H9 (cell line): ENCODE measurements at regions not wholly inside any gene's neighbourhood (a gene's known extent, or its start where the extent isn't known, plus 50 kb on each side); places are given as distances from the start of the nearest gene placed in this dataset.

ENCODE experiments used
- DNase-seq: peaks from one replicate; pipeline ENCODE4 v3.0.0-alpha.2; 2017
- H2AFZ ChIP-seq: one replicate; pipeline ENCODE4 v1.6.1; 2013; ENCODE audit warnings: mild to moderate bottlenecking, low read length, control low read depth, moderate library complexity
- H2AK5ac ChIP-seq: 2 replicates; pipeline ENCODE4 v1.6.1; 2013; ENCODE audit warnings: low read length, control low read depth, mixed read lengths; ENCODE audit not compliant: insufficient read length
- H2BK120ac ChIP-seq: one replicate; pipeline ENCODE4 v1.6.1; 2013; ENCODE audit warnings: low read depth, mild to moderate bottlenecking, low read length, control low read depth, inconsistent platforms; ENCODE audit not compliant: poor library complexity, severe bottlenecking
- H2BK12ac ChIP-seq: 2 replicates; pipeline ENCODE4 v1.6.1; 2013; ENCODE audit warnings: low read length, control low read depth, mixed read lengths, low read depth; ENCODE audit not compliant: insufficient read length
- H2BK15ac ChIP-seq: 2 replicates; pipeline ENCODE4 v1.6.1; 2013; ENCODE audit warnings: low read depth, low read length, control low read depth
- H2BK20ac ChIP-seq: one replicate; pipeline ENCODE4 v1.6.1; 2013; ENCODE audit warnings: low read depth, mild to moderate bottlenecking, low read length, control low read depth, inconsistent platforms; ENCODE audit not compliant: poor library complexity, severe bottlenecking
- H2BK5ac ChIP-seq: 2 replicates; pipeline ENCODE4 v1.6.1; 2013; ENCODE audit warnings: low read length, control low read depth, mixed read lengths; ENCODE audit not compliant: insufficient read length
- H3K14ac ChIP-seq: 2 replicates; pipeline ENCODE4 v1.6.1; 2013; ENCODE audit warnings: low read length, control low read depth; ENCODE audit not compliant: insufficient read depth
- H3K18ac ChIP-seq: 2 replicates; pipeline ENCODE4 v1.6.1; 2013; ENCODE audit warnings: low read depth, mild to moderate bottlenecking, mixed read lengths, low read length, control low read depth; ENCODE audit not compliant: insufficient read length
- H3K23ac ChIP-seq: 2 replicates; pipeline ENCODE4 v1.6.1; 2013; ENCODE audit warnings: low read length, control low read depth, mixed read lengths, low read depth; ENCODE audit not compliant: insufficient read length
- H3K23me2 ChIP-seq: 2 replicates; pipeline ENCODE4 v1.6.1; 2013; ENCODE audit warnings: low read depth, mild to moderate bottlenecking, mixed read lengths, low read length, control low read depth; ENCODE audit not compliant: insufficient read length, poor library complexity, severe bottlenecking
- H3K27ac ChIP-seq: 2 replicates; pipeline ENCODE4 v1.5.1; 2013; ENCODE audit warnings: low read length, control low read depth, mixed read lengths, low read depth; ENCODE audit not compliant: insufficient read length
- H3K27me3 ChIP-seq: 2 replicates; pipeline ENCODE4 v1.6.1; 2013; ENCODE audit warnings: low read length, control low read depth, inconsistent platforms; ENCODE audit not compliant: insufficient read depth
- H3K4ac ChIP-seq: 2 replicates; pipeline ENCODE4 v1.6.1; 2013; ENCODE audit warnings: low read depth, mild to moderate bottlenecking, control low read depth, inconsistent platforms, low read length, moderate library complexity
- H3K4me1 ChIP-seq: 2 replicates; pipeline ENCODE4 v1.6.1; 2013; ENCODE audit warnings: low read length, control low read depth, inconsistent platforms; ENCODE audit not compliant: insufficient read depth
- H3K4me2 ChIP-seq: 2 replicates; pipeline ENCODE4 v1.6.1; 2013; ENCODE audit warnings: low read length, control low read depth, mixed read lengths; ENCODE audit not compliant: insufficient read length, insufficient read depth
- H3K56ac ChIP-seq: 2 replicates; pipeline ENCODE4 v1.6.1; 2013; ENCODE audit warnings: low read depth, mild to moderate bottlenecking, mixed read lengths, low read length, control low read depth; ENCODE audit not compliant: insufficient read length
- H3K79me1 ChIP-seq: 2 replicates; pipeline ENCODE4 v1.6.1; 2013; ENCODE audit warnings: low read depth, mild to moderate bottlenecking, moderate library complexity, low read length, control low read depth, inconsistent platforms; ENCODE audit not compliant: insufficient read depth, poor library complexity, severe bottlenecking
- H3K79me2 ChIP-seq: 2 replicates; pipeline ENCODE4 v1.6.1; 2013; ENCODE audit warnings: low read length, control low read depth, inconsistent platforms; ENCODE audit not compliant: insufficient read depth
- H3K9ac ChIP-seq: 2 replicates; pipeline ENCODE4 v1.6.1; 2013; ENCODE audit warnings: low read length, control low read depth, mixed read lengths; ENCODE audit not compliant: insufficient read length; ENCODE audit errors: extremely low read depth
- H3K9me3 ChIP-seq: one replicate; pipeline ENCODE4 v1.6.1; 2013; ENCODE audit warnings: low read depth, low read length, inconsistent platforms; ENCODE audit not compliant: control insufficient read depth
- H3T11ph ChIP-seq: one replicate; pipeline ENCODE4 v1.6.1; 2013; ENCODE audit warnings: mild to moderate bottlenecking, low read length, control low read depth, inconsistent platforms
- H4K20me1 ChIP-seq: one replicate; pipeline ENCODE4 v1.6.1; 2013; ENCODE audit not compliant: control insufficient read depth, insufficient read length, insufficient read depth
- H4K5ac ChIP-seq: 2 replicates; pipeline ENCODE4 v1.6.1; 2013; ENCODE audit warnings: low read depth, mild to moderate bottlenecking, mixed read lengths, low read length, control low read depth; ENCODE audit not compliant: insufficient read length
- H4K8ac ChIP-seq: replicated peaks from 2 replicates; pipeline ENCODE4 v1.6.1; 2013; ENCODE audit warnings: low read length, control low read depth, mixed read lengths, low read depth; ENCODE audit not compliant: insufficient read length
- H4K91ac ChIP-seq: 2 replicates; pipeline ENCODE4 v1.6.1; 2013; ENCODE audit warnings: low read depth, mild to moderate bottlenecking, moderate library complexity, mixed read lengths, low read length, control low read depth; ENCODE audit not compliant: insufficient read length
- H3K27ac Mint-ChIP-seq, 3 experiments: 2 replicates in 2 of 3; 3 replicates in 1 of 3; pipeline ENCODE4 v1.8.0; 2020 to 2021; ENCODE audit warnings: mixed read lengths in 3 of 3, mild to moderate bottlenecking in 1 of 3, moderate library complexity in 1 of 3
- H3K27me3 Mint-ChIP-seq: 2 replicates; pipeline ENCODE4 v1.8.0; 2021; ENCODE audit warnings: low read depth, mild to moderate bottlenecking, moderate library complexity, mixed read lengths
- H3K36me3 Mint-ChIP-seq, 3 experiments: 2 replicates in 2 of 3; 3 replicates in 1 of 3; pipeline ENCODE4 v1.8.0; 2020 to 2021; ENCODE audit warnings: low read depth in 3 of 3, mixed read lengths in 3 of 3; ENCODE audit not compliant: insufficient read depth in 1 of 3
- H3K4me1 Mint-ChIP-seq, 2 experiments: 2 replicates each; pipeline ENCODE4 v1.8.0; 2020; ENCODE audit warnings: mixed read lengths in 2 of 2
- H3K4me3 Mint-ChIP-seq, 2 experiments: 2 replicates in 1 of 2; 3 replicates in 1 of 2; pipeline ENCODE4 v1.8.0; 2020 to 2021; ENCODE audit warnings: mild to moderate bottlenecking in 2 of 2, mixed read lengths in 2 of 2, moderate library complexity in 1 of 2
- H3K9me3 Mint-ChIP-seq, 2 experiments: 2 replicates in 1 of 2; 3 replicates in 1 of 2; pipeline ENCODE4 v1.8.0; 2020; ENCODE audit warnings: mild to moderate bottlenecking in 2 of 2, mixed read lengths in 2 of 2, moderate library complexity in 1 of 2
- TF ChIP-seq, protein P1 (sequence below): fragments of 200-600 bp; sonication (generic); conservative IDR thresholded peaks from 3 replicates; pipeline ENCODE4 v1.8.0; 2021; ENCODE audit warnings: antibody characterized with exemption, mild to moderate bottlenecking

DNA sequence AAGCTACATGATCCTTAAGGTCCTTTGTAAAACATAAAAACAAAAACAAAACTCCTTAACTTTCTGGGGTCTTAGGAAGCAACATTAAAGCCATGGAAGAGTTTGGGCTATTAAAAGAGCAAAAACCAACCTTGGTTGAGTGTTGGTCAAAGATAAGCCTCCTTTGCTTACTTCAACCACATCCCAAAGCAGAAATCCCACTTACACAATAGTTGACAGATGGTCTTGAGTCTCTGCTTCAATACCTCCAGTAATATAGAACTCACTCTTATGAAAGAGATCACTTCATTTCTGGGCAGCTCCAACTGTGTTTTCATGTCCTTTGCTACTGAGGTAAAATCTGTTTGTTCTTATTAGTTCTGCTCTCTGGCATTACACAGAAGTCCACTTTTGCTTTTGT lies 125.8 kb downstream of the SLC38A4 start:
- Histone ChIP-seq H3K14ac (no peak overlapping the region), H2AFZ (no peak overlapping the region), H3K27ac (no peak overlapping the region), H4K91ac (no peak overlapping the region), H3K79me1 (no peaks in the 10 kb centered on the region), H2BK15ac (no peak overlapping the region), H3K4ac (no peak overlapping the region), H3K23ac (no peak overlapping the region), H4K5ac (no peak overlapping the region), H3K79me2 (no peaks in the 10 kb centered on the region), H2BK12ac (no peak overlapping the region), H3K23me2 (no peaks in the 10 kb centered on the region), H3T11ph (no peak overlapping the region), H3K9me3 (no peaks in the 10 kb centered on the region), H3K4me1 (no peaks in the 10 kb centered on the region), H4K20me1 (no peaks in the 10 kb centered on the region), H3K56ac (no peak overlapping the region), H4K8ac (no peak overlapping the region), H2BK120ac (no peak overlapping the region), H3K4me2 (no peak overlapping the region), H2BK5ac (no peak overlapping the region), H2AK5ac (no peak overlapping the region), H3K9ac (no peak overlapping the region), H3K27me3 (no peaks in the 10 kb centered on the region), H3K18ac (no peak overlapping the region), H2BK20ac (no peak overlapping the region)
- no peak for DNase-seq
- Mint-ChIP-seq H3K27me3 (no peaks in the 10 kb centered on the region), H3K27ac (no peak overlapping the region), H3K36me3 (peaks cover 0 to 3% (median 0%) of the 10 kb centered on the region in 3 experiments; a peak in 3 of 7 replicates), H3K4me1 (no peaks in the 10 kb centered on the region; a peak in 1 of 4 replicates), H3K4me3 (no peak overlapping the region), H3K9me3 (peaks cover 0 to 6% of the 10 kb centered on the region in 2 experiments; a peak in 2 of 5 replicates)
- TF ChIP-seq, protein P1, sequence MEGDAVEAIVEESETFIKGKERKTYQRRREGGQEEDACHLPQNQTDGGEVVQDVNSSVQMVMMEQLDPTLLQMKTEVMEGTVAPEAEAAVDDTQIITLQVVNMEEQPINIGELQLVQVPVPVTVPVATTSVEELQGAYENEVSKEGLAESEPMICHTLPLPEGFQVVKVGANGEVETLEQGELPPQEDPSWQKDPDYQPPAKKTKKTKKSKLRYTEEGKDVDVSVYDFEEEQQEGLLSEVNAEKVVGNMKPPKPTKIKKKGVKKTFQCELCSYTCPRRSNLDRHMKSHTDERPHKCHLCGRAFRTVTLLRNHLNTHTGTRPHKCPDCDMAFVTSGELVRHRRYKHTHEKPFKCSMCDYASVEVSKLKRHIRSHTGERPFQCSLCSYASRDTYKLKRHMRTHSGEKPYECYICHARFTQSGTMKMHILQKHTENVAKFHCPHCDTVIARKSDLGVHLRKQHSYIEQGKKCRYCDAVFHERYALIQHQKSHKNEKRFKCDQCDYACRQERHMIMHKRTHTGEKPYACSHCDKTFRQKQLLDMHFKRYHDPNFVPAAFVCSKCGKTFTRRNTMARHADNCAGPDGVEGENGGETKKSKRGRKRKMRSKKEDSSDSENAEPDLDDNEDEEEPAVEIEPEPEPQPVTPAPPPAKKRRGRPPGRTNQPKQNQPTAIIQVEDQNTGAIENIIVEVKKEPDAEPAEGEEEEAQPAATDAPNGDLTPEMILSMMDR = no peak
